Stomach (tissue), 8 donors: ENCODE measurements at regions not wholly inside any gene's neighbourhood (a gene's known extent, or its start where the extent isn't known, plus 50 kb on each side); places are given as distances from the start of the nearest gene placed in this dataset.

Experiments
- DNase-seq, 2 donors: peaks; one replicate each; pipeline versions ENCODE4 v3.0.0 to v3.0.0-alpha.2; 2013 to 2019
- H3K27ac ChIP-seq, 5 donors: fragments of 200-600 bp in 4 of 5; sonication (generic) in 4 of 5; one replicate each; pipeline ENCODE4 v1.5.1; 2013 to 2019; ENCODE audit warnings: mild to moderate bottlenecking in 1 of 5, moderate library complexity in 1 of 5
- H3K27me3 ChIP-seq, 3 donors: fragments of 200-600 bp; sonication (generic); one replicate each; pipeline ENCODE4 v1.5.1; 2017 to 2019; ENCODE audit warnings: mixed run types in 1 of 3
- H3K36me3 ChIP-seq, 4 donors: fragments of 200-600 bp; sonication (generic); 1 replicate in 3 of 4; 2 replicates in 1 of 4; pipeline ENCODE4 v1.5.1; 2016 to 2019
- H3K4me1 ChIP-seq, 4 donors: fragments of 200-600 bp; sonication (generic); one replicate each; pipeline ENCODE4 v1.5.1; 2016 to 2019
- H3K4me3 ChIP-seq, 4 donors: fragments of 200-600 bp; sonication (generic) in 3 of 4; one replicate each; pipeline ENCODE4 v1.5.1; 2016 to 2019; ENCODE audit warnings: mild to moderate bottlenecking in 1 of 4
- H3K9me3 ChIP-seq, 4 donors: fragments of 200-600 bp; sonication (generic); one replicate each; pipeline ENCODE4 v1.5.1; 2016 to 2019
- CTCF ChIP-seq, 7 experiments: fragments of 450-650 bp in 4 of 7; fragments of 200-600 bp in 3 of 7; sonication (generic) in 3 of 7; IDR thresholded peaks; one replicate each; pipeline ENCODE4 v1.5.1; 2016 to 2019; ENCODE audit warnings: antibody characterized with exemption in 7 of 7, control low read depth in 2 of 7, mild to moderate bottlenecking in 1 of 7
- EP300 ChIP-seq: sonication (generic); formaldehyde crosslinking; IDR thresholded peaks from one replicate; pipeline ENCODE4 v1.6.1; 2017; ENCODE audit warnings: antibody characterized with exemption
- POLR2A ChIP-seq, 4 donors: fragments of 450-650 bp; IDR thresholded peaks; one replicate each; pipeline ENCODE4 v1.6.1; 2016; ENCODE audit warnings: antibody characterized with exemption in 4 of 4, control low read depth in 2 of 4, mild to moderate bottlenecking in 1 of 4, moderate library complexity in 1 of 4
- POLR2AphosphoS5 ChIP-seq, 3 donors: sonication (generic); formaldehyde crosslinking; IDR thresholded peaks; one replicate each; pipeline ENCODE4 v1.6.1; 2016; ENCODE audit warnings: antibody characterized with exemption in 3 of 3
- WGBS, 5 donors: extraction: QIAGEN DNeasy Blood & Tissue Kit in 3 of 5; methylation state at CpG; one replicate each; pipeline versions ENCODE4 v1.1.5 to v1.1.7; 2013 to 2018; 5-methylcytosine and 5-hydroxymethylcytosine counted together
- intact Hi-C: fragments of 100-400 bp; cut with DNase I; formaldehyde crosslinking; loops from one replicate; pipeline ENCODE4 v1.15.1; 2023; ENCODE audit warnings: low total_unique reads
- donor health status: healthy with polysubstance abuse.
- donor health status: Bipolar disorder and iron deficiency.
- donor health status: healthy.

- Histone ChIP-seq H3K27me3 (no peaks in the 10 kb centered on the region), H3K4me3 (no peak overlapping the region), H3K4me1 (no peaks in the 10 kb centered on the region), H3K9me3 (no peaks in the 10 kb centered on the region), H3K27ac (no peak overlapping the region), H3K36me3 (no peaks in the 10 kb centered on the region)
- intact Hi-C loops = no loop called here
- DNase-seq = no peak
- TF ChIP-seq CTCF (IDR thresholded peaks at IDR 0.05) = no peak
- TF ChIP-seq EP300 = no peak
- TF ChIP-seq POLR2A (IDR thresholded peaks at IDR 0.05) = no peak
- no peak for TF ChIP-seq POLR2AphosphoS5 (IDR thresholded peaks at IDR 0.05)
- WGBS, 5 donors = 71 to 86% (median 83%) methylated on average over 6 of the region's 6 CpGs
These were observed 565.8 kb upstream of the PKN2 start for GRCh38 chr1:88118176-88118845.

- Histone ChIP-seq H3K36me3 (no peaks in the 10 kb centered on the region), H3K27ac (no peak overlapping the region), H3K27me3 (no peaks in the 10 kb centered on the region), H3K9me3 (no peaks in the 10 kb centered on the region), H3K4me3 (no peak overlapping the region), H3K4me1 (no peaks in the 10 kb centered on the region)
- TF ChIP-seq POLR2A (IDR thresholded peaks at IDR 0.05) = no peak
- TF ChIP-seq POLR2AphosphoS5 (IDR thresholded peaks at IDR 0.05) = no peak
- no peak for TF ChIP-seq CTCF (IDR thresholded peaks at IDR 0.05)
- no peak for TF ChIP-seq EP300
- DNase-seq = no peak
- WGBS, 5 donors = 47 to 83% (median 68%) methylated on average over 1 of the region's 1 CpG
- intact Hi-C loops = no loop called here
These were observed 559.5 kb upstream of the PKN2 start for GRCh38 chr1:88124614-88125013.

GRCh38 chr1:88126467-88126866 is 557.6 kb upstream of the PKN2 start:
- Histone ChIP-seq H3K4me1 (no peaks in the 10 kb centered on the region), H3K9me3 (no peaks in the 10 kb centered on the region), H3K27me3 (no peaks in the 10 kb centered on the region), H3K36me3 (no peaks in the 10 kb centered on the region), H3K4me3 (no peak overlapping the region), H3K27ac (no peak overlapping the region)
- DNase-seq = no peak
- TF ChIP-seq CTCF (IDR thresholded peaks at IDR 0.05) (no peak), POLR2AphosphoS5 (IDR thresholded peaks at IDR 0.05) (no peak), POLR2A (IDR thresholded peaks at IDR 0.05) (no peak), EP300 (no peak)
- 90 to 96% (median 93%) methylated on average over 2 of the region's 2 CpGs for WGBS, 5 donors
- intact Hi-C loops = no loop called here

GRCh38 chr1:88133991-88134390 is 550.1 kb upstream of the PKN2 start:
- no peaks in the 10 kb centered on the region for H3K9me3 ChIP-seq
- no peak overlapping the region for H3K4me3 ChIP-seq
- no peaks in the 10 kb centered on the region for H3K27me3 ChIP-seq
- 78 to 92% (median 91%) methylated on average over 1 of the region's 1 CpG for WGBS, 5 donors
- no peaks in the 10 kb centered on the region for H3K4me1 ChIP-seq
- TF ChIP-seq POLR2AphosphoS5 (IDR thresholded peaks at IDR 0.05) = no peak
- no peak for TF ChIP-seq EP300
- no peak for TF ChIP-seq POLR2A (IDR thresholded peaks at IDR 0.05)
- no peak for TF ChIP-seq CTCF (IDR thresholded peaks at IDR 0.05)
- no peak overlapping the region for H3K27ac ChIP-seq
- no peaks in the 10 kb centered on the region for H3K36me3 ChIP-seq
- DNase-seq = no peak
- intact Hi-C loops = no loop called here
